ENCODE measurements at regions not wholly inside any gene's neighbourhood (a gene's known extent, or its start where the extent isn't known, plus 50 kb on each side); places are given as distances from the start of the nearest gene placed in this dataset.

DNA sequence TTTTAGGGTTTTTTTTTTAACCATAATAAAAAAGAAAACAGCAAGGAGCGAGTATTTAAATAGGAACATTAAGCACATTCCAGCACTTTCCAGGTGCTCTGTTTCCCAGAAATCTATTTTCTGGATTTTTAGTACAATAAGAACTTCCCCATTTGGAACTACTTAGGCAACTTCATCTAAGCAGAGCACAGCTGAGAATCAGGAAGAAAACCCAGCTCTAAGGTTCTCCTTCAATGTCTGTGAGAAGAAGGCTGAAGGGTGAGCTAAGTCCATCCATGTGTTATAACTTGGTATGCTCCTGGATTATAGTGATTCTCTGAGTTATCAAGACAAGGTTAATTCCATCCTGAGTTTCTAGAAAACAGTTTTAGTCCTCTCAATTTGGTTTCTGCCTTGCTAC is 181.9 kb downstream of the CYP26A1 start (continued):
- TF ChIP-seq ZNF549 (tag by site-specific recombination; IDR thresholded peaks at IDR 0.05) = no peak
- TF ChIP-seq ZBTB7A (tag by site-specific recombination; IDR thresholded peaks at IDR 0.05; ENCODE audit: low read depth) = no peak
- no peak for TF ChIP-seq ZBTB10 (tag by site-specific recombination; IDR thresholded peaks at IDR 0.05)
- TF ChIP-seq ZNF175 (tag by site-specific recombination; IDR thresholded peaks at IDR 0.05) = no peak
- no peak for TF ChIP-seq KLF7 (tag by site-specific recombination; IDR thresholded peaks at IDR 0.05; ENCODE audit: borderline replicate concordance)
- TF ChIP-seq ZNF48 (tag by site-specific recombination; IDR thresholded peaks at IDR 0.05) = no peak
- TF ChIP-seq INSM2 (tag by site-specific recombination; IDR thresholded peaks at IDR 0.05) = no peak
- no peak for TF ChIP-seq ZNF791 (tag by site-specific recombination; IDR thresholded peaks at IDR 0.05)
- TF ChIP-seq ZNF501 (tag by site-specific recombination; IDR thresholded peaks at IDR 0.05) = no peak
- TF ChIP-seq FEZF1 (tag by site-specific recombination; IDR thresholded peaks at IDR 0.05) = no peak
- TF ChIP-seq ZBTB44 (tag by site-specific recombination; IDR thresholded peaks at IDR 0.05) = no peak
- no peak for TF ChIP-seq ZSCAN30 (tag by site-specific recombination; IDR thresholded peaks at IDR 0.05)
- TF ChIP-seq HOXD13 (CRISPR knock-in tag; IDR thresholded peaks at IDR 0.05; ENCODE audit: borderline replicate concordance) = no peak
